ENCODE measurements at regions not wholly inside any gene's neighbourhood (a gene's known extent, or its start where the extent isn't known, plus 50 kb on each side); places are given as distances from the start of the nearest gene placed in this dataset.
A peak's percentile ranks its signal among the peaks of the same experiment; 100 is the strongest.

GRCh38 chr3:137926991-137927390 is 83.0 kb upstream of the CLDN18 start:
- H3K4me3 ChIP-seq (replicated peaks; ENCODE audit: low read depth, low read length): no peak overlapping the region
- no peak for DNase-seq (ENCODE audit: extremely low read depth, low read depth)
- TF ChIP-seq, protein P1, sequence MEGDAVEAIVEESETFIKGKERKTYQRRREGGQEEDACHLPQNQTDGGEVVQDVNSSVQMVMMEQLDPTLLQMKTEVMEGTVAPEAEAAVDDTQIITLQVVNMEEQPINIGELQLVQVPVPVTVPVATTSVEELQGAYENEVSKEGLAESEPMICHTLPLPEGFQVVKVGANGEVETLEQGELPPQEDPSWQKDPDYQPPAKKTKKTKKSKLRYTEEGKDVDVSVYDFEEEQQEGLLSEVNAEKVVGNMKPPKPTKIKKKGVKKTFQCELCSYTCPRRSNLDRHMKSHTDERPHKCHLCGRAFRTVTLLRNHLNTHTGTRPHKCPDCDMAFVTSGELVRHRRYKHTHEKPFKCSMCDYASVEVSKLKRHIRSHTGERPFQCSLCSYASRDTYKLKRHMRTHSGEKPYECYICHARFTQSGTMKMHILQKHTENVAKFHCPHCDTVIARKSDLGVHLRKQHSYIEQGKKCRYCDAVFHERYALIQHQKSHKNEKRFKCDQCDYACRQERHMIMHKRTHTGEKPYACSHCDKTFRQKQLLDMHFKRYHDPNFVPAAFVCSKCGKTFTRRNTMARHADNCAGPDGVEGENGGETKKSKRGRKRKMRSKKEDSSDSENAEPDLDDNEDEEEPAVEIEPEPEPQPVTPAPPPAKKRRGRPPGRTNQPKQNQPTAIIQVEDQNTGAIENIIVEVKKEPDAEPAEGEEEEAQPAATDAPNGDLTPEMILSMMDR (IDR thresholded peaks at IDR 0.05; ENCODE audit: low read depth, low read length, missing control alignments): no peak

GRCh38 chr3:137930976-137931375 is 79.0 kb upstream of the CLDN18 start:
- H3K4me3 ChIP-seq (replicated peaks; ENCODE audit: low read depth, low read length): no peak overlapping the region
- TF ChIP-seq, protein P1 (IDR thresholded peaks at IDR 0.05; ENCODE audit: low read depth, low read length, missing control alignments): no peak
- DNase-seq (ENCODE audit: extremely low read depth, low read depth): no peak

DNA sequence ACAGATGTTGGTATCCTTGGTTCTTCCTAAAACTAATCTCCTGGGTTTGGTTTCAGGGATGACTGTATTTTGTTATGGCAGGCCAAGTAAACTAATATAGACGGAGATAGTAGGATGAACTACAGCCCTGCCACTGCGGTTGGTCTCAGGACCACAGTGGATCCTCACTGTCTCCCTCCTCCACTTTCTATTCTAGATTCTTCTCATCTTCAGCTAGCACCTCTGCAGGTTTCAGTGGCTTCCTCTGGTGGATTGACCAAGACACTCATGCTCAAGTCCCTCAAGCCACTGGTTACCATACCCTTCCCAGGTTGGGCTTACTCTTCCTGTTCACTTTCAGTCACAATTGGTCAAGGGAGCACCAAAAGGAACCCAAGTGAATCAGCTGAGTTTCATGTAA is 71.1 kb upstream of the CLDN18 start:
- TF ChIP-seq, protein P1 (IDR thresholded peaks at IDR 0.05; ENCODE audit: low read depth, low read length, missing control alignments): no peak
- DNase-seq (ENCODE audit: extremely low read depth, low read depth): no peak
- no peak overlapping the region for H3K4me3 ChIP-seq (replicated peaks; ENCODE audit: low read depth, low read length)

GRCh38 chr3:137944593-137944992 is 65.4 kb upstream of the CLDN18 start:
- DNase-seq (ENCODE audit: extremely low read depth, low read depth): no peak
- TF ChIP-seq, protein P1 (IDR thresholded peaks at IDR 0.05; ENCODE audit: low read depth, low read length, missing control alignments): no peak

GRCh38 chr3:137946356-137946973 is 63.5 kb upstream of the CLDN18 start:
- peak; percentile 36 for DNase-seq (ENCODE audit: extremely low read depth, low read depth)
- TF ChIP-seq, protein P1 (IDR thresholded peaks at IDR 0.05; ENCODE audit: low read depth, low read length, missing control alignments): peak; percentile 69
- no peak overlapping the region for H3K4me3 ChIP-seq (replicated peaks; ENCODE audit: low read depth, low read length)

More at GRCh38 chr3:137944593-137944992, 65.4 kb upstream of the CLDN18 start:
- H3K4me3 ChIP-seq (replicated peaks; ENCODE audit: low read depth, low read length): no peak overlapping the region

DNA sequence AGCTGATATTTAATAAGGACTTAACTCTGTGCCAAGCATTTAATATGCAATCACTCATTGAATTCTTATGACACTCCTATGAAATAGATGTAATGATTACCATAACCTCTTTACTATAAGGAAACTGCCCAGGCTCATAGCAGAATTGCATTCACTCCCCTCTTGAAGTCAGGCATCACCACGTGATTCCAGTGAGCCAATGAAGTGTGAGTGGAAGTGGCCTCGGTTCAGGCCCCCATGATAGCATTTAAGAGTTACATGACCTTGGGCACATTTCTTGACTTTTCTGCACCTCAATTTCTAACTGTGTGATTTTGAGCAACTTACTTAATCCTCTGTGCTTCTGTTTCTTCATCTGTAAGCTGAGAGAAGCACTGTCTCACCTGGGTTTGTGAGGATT is 62.8 kb upstream of the CLDN18 start:
- no peak overlapping the region for H3K4me3 ChIP-seq (replicated peaks; ENCODE audit: low read depth, low read length)
- TF ChIP-seq, protein P1 (IDR thresholded peaks at IDR 0.05; ENCODE audit: low read depth, low read length, missing control alignments): no peak
- no peak for DNase-seq (ENCODE audit: extremely low read depth, low read depth)
